ENCODE measurements at regions not wholly inside any gene's neighbourhood (a gene's known extent, or its start where the extent isn't known, plus 50 kb on each side); places are given as distances from the start of the nearest gene placed in this dataset.

DNA sequence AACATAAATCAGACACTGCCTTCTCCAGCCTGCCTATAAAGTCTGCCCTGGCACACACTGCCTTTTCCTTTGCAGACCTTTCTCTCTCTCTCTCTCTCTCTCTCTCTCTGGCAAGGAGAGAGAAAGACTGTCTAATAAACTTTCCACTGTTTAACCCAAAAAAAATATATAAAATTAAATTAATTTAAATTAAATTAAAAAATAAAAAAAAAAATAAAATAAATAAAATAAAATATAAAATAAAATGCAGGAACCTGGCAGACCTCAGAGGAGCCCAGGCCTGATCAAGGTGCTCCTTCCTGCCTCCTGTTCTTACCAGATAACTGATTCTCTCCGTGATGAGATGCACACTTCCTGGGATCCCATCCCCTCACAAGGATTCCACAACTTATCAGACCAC, 103.9 kb upstream of the VASH1 start:
- no peak for ATAC-seq
- no peak for TF ChIP-seq TSHZ2 (CRISPR knock-in tag; IDR thresholded peaks at IDR 0.05)
- no peak for TF ChIP-seq RARB (CRISPR knock-in tag; IDR thresholded peaks at IDR 0.05)
- no peak for TF ChIP-seq ZNF8 (CRISPR knock-in tag; IDR thresholded peaks at IDR 0.05)
- TF ChIP-seq CSDC2 (CRISPR knock-in tag; IDR thresholded peaks at IDR 0.05): no peak
- TF ChIP-seq ZNF565 (CRISPR knock-in tag; conservative IDR thresholded peaks at IDR 0.05; ENCODE audit: low read depth): no peak
- no peak for TF ChIP-seq ZC3H10 (CRISPR knock-in tag; IDR thresholded peaks at IDR 0.05)
- no peak for TF ChIP-seq BACH2 (CRISPR knock-in tag; IDR thresholded peaks at IDR 0.05; ENCODE audit: borderline replicate concordance)
- no peak for TF ChIP-seq ZNF70 (CRISPR knock-in tag; IDR thresholded peaks at IDR 0.05)
- no peak for TF ChIP-seq OSR1 (CRISPR knock-in tag; IDR thresholded peaks at IDR 0.05)
- TF ChIP-seq, protein P1, sequence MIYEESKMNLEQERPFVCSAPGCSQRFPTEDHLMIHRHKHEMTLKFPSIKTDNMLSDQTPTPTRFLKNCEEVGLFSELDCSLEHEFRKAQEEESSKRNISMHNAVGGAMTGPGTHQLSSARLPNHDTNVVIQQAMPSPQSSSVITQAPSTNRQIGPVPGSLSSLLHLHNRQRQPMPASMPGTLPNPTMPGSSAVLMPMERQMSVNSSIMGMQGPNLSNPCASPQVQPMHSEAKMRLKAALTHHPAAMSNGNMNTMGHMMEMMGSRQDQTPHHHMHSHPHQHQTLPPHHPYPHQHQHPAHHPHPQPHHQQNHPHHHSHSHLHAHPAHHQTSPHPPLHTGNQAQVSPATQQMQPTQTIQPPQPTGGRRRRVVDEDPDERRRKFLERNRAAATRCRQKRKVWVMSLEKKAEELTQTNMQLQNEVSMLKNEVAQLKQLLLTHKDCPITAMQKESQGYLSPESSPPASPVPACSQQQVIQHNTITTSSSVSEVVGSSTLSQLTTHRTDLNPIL (CRISPR knock-in tag; IDR thresholded peaks at IDR 0.05; ENCODE audit: low read depth): no peak
- TF ChIP-seq TOX (CRISPR knock-in tag; IDR thresholded peaks at IDR 0.05; ENCODE audit: borderline replicate concordance): no peak
- TF ChIP-seq SNAI2 (CRISPR knock-in tag; IDR thresholded peaks at IDR 0.05): no peak
- TF ChIP-seq, protein P2, sequence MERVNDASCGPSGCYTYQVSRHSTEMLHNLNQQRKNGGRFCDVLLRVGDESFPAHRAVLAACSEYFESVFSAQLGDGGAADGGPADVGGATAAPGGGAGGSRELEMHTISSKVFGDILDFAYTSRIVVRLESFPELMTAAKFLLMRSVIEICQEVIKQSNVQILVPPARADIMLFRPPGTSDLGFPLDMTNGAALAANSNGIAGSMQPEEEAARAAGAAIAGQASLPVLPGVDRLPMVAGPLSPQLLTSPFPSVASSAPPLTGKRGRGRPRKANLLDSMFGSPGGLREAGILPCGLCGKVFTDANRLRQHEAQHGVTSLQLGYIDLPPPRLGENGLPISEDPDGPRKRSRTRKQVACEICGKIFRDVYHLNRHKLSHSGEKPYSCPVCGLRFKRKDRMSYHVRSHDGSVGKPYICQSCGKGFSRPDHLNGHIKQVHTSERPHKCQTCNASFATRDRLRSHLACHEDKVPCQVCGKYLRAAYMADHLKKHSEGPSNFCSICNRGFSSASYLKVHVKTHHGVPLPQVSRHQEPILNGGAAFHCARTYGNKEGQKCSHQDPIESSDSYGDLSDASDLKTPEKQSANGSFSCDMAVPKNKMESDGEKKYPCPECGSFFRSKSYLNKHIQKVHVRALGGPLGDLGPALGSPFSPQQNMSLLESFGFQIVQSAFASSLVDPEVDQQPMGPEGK (CRISPR knock-in tag; IDR thresholded peaks at IDR 0.05; ENCODE audit: borderline replicate concordance): no peak
- no peak for TF ChIP-seq ZFP30 (CRISPR knock-in tag; IDR thresholded peaks at IDR 0.05)
- no peak for TF ChIP-seq ISL1 (CRISPR knock-in tag; IDR thresholded peaks at IDR 0.05)
- no peak for TF ChIP-seq ARNTL (CRISPR knock-in tag; IDR thresholded peaks at IDR 0.05; ENCODE audit: borderline replicate concordance, low read depth)
- no peak for TF ChIP-seq TCF4 (CRISPR knock-in tag; IDR thresholded peaks at IDR 0.05; ENCODE audit: borderline replicate concordance)
- no peak for TF ChIP-seq PPARA (CRISPR knock-in tag; IDR thresholded peaks at IDR 0.05; ENCODE audit: borderline replicate concordance)
- TF ChIP-seq ESRRG (CRISPR knock-in tag; IDR thresholded peaks at IDR 0.05): no peak
- TF ChIP-seq GLIS3 (CRISPR knock-in tag; IDR thresholded peaks at IDR 0.05): no peak

GRCh38 chr14:76657846-76658245, 103.4 kb upstream of the VASH1 start:
- no peak for TF ChIP-seq ISL1 (CRISPR knock-in tag; IDR thresholded peaks at IDR 0.05)
- no peak for TF ChIP-seq CSDC2 (CRISPR knock-in tag; IDR thresholded peaks at IDR 0.05)
- no peak for TF ChIP-seq CSRNP3 (CRISPR knock-in tag; IDR thresholded peaks at IDR 0.05)
- no peak for TF ChIP-seq ZFP30 (CRISPR knock-in tag; IDR thresholded peaks at IDR 0.05)
- TF ChIP-seq RARB (CRISPR knock-in tag; IDR thresholded peaks at IDR 0.05): no peak
- TF ChIP-seq TOX (CRISPR knock-in tag; IDR thresholded peaks at IDR 0.05; ENCODE audit: borderline replicate concordance): no peak
- no peak for TF ChIP-seq ESRRG (CRISPR knock-in tag; IDR thresholded peaks at IDR 0.05)
- no peak for TF ChIP-seq BACH2 (CRISPR knock-in tag; IDR thresholded peaks at IDR 0.05; ENCODE audit: borderline replicate concordance)
- TF ChIP-seq GLIS3 (CRISPR knock-in tag; IDR thresholded peaks at IDR 0.05): no peak
- no peak for TF ChIP-seq ARNTL (CRISPR knock-in tag; IDR thresholded peaks at IDR 0.05; ENCODE audit: borderline replicate concordance, low read depth)
- TF ChIP-seq PPARA (CRISPR knock-in tag; IDR thresholded peaks at IDR 0.05; ENCODE audit: borderline replicate concordance): no peak
- TF ChIP-seq, protein P1 (CRISPR knock-in tag; IDR thresholded peaks at IDR 0.05; ENCODE audit: low read depth): no peak
- no peak for ATAC-seq

DNA sequence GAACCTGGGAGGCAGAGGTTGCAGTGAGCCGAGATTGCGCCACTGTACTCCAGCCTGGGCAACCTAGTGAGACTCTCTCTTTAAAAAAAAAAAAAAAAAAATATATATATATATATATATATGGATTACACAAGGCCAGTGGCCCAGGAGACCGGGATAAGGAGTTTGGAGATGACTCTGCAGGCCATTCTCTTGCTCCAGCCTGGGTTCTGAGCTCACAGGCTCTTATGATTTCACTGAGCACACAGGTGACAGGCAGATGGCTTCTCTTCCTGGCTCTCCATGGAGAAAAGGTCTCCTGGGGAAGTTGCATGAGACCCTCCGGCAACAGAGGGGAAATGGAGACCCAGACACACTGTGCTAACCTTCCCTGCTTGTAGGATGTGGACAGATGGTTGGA, 98.7 kb upstream of the VASH1 start:
- ATAC-seq: no peak
- TF ChIP-seq ESRRG (CRISPR knock-in tag; IDR thresholded peaks at IDR 0.05) (no peak), TOX (CRISPR knock-in tag; IDR thresholded peaks at IDR 0.05; ENCODE audit: borderline replicate concordance) (no peak), TSHZ2 (CRISPR knock-in tag; IDR thresholded peaks at IDR 0.05) (no peak), SNAI2 (CRISPR knock-in tag; IDR thresholded peaks at IDR 0.05) (no peak), BACH2 (CRISPR knock-in tag; IDR thresholded peaks at IDR 0.05; ENCODE audit: borderline replicate concordance) (no peak), TCF4 (CRISPR knock-in tag; IDR thresholded peaks at IDR 0.05; ENCODE audit: borderline replicate concordance) (no peak)
